ENCODE measurements at regions not wholly inside any gene's neighbourhood (a gene's known extent, or its start where the extent isn't known, plus 50 kb on each side); places are given as distances from the start of the nearest gene placed in this dataset.

DNA sequence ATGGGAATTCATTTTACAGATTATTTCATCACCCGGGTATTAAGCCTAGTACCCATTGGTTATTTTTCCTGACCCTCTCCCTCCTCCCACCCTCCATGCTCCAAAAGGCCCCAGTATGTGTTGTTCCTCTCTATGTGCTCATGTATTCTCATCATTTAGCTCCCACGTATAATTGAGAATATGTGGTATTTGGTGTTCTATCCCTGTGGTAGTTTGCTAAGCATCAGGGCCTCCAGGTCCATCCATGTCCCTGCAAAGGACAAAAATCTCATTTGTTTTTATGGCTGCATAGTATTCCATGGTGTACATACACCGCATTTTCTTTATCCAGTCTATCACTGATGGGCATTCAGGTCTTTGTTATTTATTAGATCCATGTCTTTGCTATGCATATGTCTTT lies 894.1 kb upstream of the MIR17HG start:
- POLR2A ChIA-PET = interaction anchor here (0.7 kb wide), 1 partner anchor 59 kb away, joined by 4 read pairs; no protein-coding TSS in a partner anchor
- CTCF ChIA-PET (ENCODE audit: low intra/inter-chr PET ratio) = interaction anchor here (0.8 kb wide), 1 partner anchor 603 kb away, joined by 3 read pairs; no protein-coding TSS in a partner anchor
- FAIRE-seq (no peak), DNase-seq (ENCODE audit: extremely low read depth in 1 of 4, low spot score in 3 of 4) (no peak), ATAC-seq (no peak)
- H2AFZ ChIP-seq (ENCODE audit: low read depth, low read length) = no peak overlapping the region
- H3K27me3 ChIP-seq (ENCODE audit: control insufficient read depth in 2 of 2, insufficient read depth in 2 of 2, low read length in 2 of 2) = no peaks in the 10 kb centered on the region
- in situ Hi-C loops (cut with MboI) = no loop called here
- BruUV-seq (replicated peaks) = no TSS peak
- TF ChIP-seq IRF2 (CRISPR knock-in tag; IDR thresholded peaks at IDR 0.05) = peak; percentile 71; the same call in 1 of the 2 replicates
- no peak for TF ChIP-seq ZNF766 (CRISPR knock-in tag; conservative IDR thresholded peaks at IDR 0.05)
- TF ChIP-seq POLR2B (IDR thresholded peaks at IDR 0.05; ENCODE audit: low read depth, partially characterized antibody) = no peak
- TF ChIP-seq TFAM (CRISPR knock-in tag; conservative IDR thresholded peaks at IDR 0.05) = 0 out of 2 replicates have a peak, but pooled peaks have one; percentile 18
- no peak for TF ChIP-seq BRD9 (IDR thresholded peaks at IDR 0.05; ENCODE audit: low read depth, partially characterized antibody)
- TF ChIP-seq ZNF764 (CRISPR knock-in tag; IDR thresholded peaks at IDR 0.05; ENCODE audit: low read depth) = no peak
- no peak for TF ChIP-seq SAFB2 (IDR thresholded peaks at IDR 0.05; ENCODE audit: borderline replicate concordance, low read depth, low read length, severe bottlenecking)
- TF ChIP-seq, protein P1, sequence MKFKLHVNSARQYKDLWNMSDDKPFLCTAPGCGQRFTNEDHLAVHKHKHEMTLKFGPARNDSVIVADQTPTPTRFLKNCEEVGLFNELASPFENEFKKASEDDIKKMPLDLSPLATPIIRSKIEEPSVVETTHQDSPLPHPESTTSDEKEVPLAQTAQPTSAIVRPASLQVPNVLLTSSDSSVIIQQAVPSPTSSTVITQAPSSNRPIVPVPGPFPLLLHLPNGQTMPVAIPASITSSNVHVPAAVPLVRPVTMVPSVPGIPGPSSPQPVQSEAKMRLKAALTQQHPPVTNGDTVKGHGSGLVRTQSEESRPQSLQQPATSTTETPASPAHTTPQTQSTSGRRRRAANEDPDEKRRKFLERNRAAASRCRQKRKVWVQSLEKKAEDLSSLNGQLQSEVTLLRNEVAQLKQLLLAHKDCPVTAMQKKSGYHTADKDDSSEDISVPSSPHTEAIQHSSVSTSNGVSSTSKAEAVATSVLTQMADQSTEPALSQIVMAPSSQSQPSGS (CRISPR knock-in tag; IDR thresholded peaks at IDR 0.05) = 0 out of 2 replicates have a peak, but pooled peaks have one; percentile 57
- TF ChIP-seq, protein P2, sequence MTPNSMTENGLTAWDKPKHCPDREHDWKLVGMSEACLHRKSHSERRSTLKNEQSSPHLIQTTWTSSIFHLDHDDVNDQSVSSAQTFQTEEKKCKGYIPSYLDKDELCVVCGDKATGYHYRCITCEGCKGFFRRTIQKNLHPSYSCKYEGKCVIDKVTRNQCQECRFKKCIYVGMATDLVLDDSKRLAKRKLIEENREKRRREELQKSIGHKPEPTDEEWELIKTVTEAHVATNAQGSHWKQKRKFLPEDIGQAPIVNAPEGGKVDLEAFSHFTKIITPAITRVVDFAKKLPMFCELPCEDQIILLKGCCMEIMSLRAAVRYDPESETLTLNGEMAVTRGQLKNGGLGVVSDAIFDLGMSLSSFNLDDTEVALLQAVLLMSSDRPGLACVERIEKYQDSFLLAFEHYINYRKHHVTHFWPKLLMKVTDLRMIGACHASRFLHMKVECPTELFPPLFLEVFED (CRISPR knock-in tag; conservative IDR thresholded peaks at IDR 0.05) = no peak
- TF ChIP-seq, protein P3, sequence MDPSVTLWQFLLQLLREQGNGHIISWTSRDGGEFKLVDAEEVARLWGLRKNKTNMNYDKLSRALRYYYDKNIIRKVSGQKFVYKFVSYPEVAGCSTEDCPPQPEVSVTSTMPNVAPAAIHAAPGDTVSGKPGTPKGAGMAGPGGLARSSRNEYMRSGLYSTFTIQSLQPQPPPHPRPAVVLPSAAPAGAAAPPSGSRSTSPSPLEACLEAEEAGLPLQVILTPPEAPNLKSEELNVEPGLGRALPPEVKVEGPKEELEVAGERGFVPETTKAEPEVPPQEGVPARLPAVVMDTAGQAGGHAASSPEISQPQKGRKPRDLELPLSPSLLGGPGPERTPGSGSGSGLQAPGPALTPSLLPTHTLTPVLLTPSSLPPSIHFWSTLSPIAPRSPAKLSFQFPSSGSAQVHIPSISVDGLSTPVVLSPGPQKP (CRISPR knock-in tag; IDR thresholded peaks at IDR 0.05) = 0 out of 2 replicates have a peak, but pooled peaks have one; percentile 36
- 1% methylated on average over 3 of the region's 3 CpGs for WGBS (ENCODE audit: insufficient coverage, low coverage, missing lambda C conversion rate)
- no peak overlapping the region for H3K4me3 ChIP-seq
- no peaks in the 10 kb centered on the region for H3K36me3 ChIP-seq (ENCODE audit: control insufficient read depth, insufficient read depth, low read length)
- no peaks in the 10 kb centered on the region for H3K9me3 ChIP-seq (replicated peaks; ENCODE audit: control insufficient read depth, insufficient read depth, low read depth, low read length)
- H3K79me2 ChIP-seq (ENCODE audit: control insufficient read depth, insufficient read depth, low read length) = no peaks in the 10 kb centered on the region
- intact Hi-C loops (cut with micrococcal nuclease) = no loop called here
- H3K4me1 ChIP-seq (replicated peaks in 1 of 2; ENCODE audit: control insufficient read depth in 2 of 2, insufficient read depth in 2 of 2, low read length in 2 of 2) = no peaks in the 10 kb centered on the region
- H3K4me2 ChIP-seq (ENCODE audit: insufficient read depth, low read length) = no peak overlapping the region
- H4K20me1 ChIP-seq (replicated peaks; ENCODE audit: control insufficient read depth, insufficient read depth, low read length) = no peaks in the 10 kb centered on the region
- no peak overlapping the region for H3K9ac ChIP-seq (ENCODE audit: insufficient read depth in 1 of 2, low read depth in 2 of 2, low read length in 2 of 2)
- H3K27ac ChIP-seq (ENCODE audit: extremely low read depth, low read depth, low read length) = no peak overlapping the region
- H3K9me1 ChIP-seq (ENCODE audit: control insufficient read depth, insufficient read depth, low read length) = no peaks in the 10 kb centered on the region

Measured in K562 (cell line).